ENCODE measurements at regions not wholly inside any gene's neighbourhood (a gene's known extent, or its start where the extent isn't known, plus 50 kb on each side); places are given as distances from the start of the nearest gene placed in this dataset.

- no peak overlapping the region for H3K4me3 ChIP-seq (ENCODE audit: low read depth, low read length)
Observed at GRCh38 chr7:140242057-140243031, 65.6 kb upstream of the KDM7A start.

GRCh38 chr7:140239653-140239935 is 62.8 kb upstream of the KDM7A start:
- H3K4me3 ChIP-seq (ENCODE audit: low read depth, low read length), result no peak overlapping the region

GRCh38 chr7:140238778-140239652 is 62.2 kb upstream of the KDM7A start:
- no peak overlapping the region for H3K4me3 ChIP-seq (ENCODE audit: low read depth, low read length)

GRCh38 chr7:140237390-140237789 is 60.6 kb upstream of the KDM7A start:
- no peak overlapping the region for H3K4me3 ChIP-seq (ENCODE audit: low read depth, low read length)

GRCh38 chr7:140236626-140237025 is 59.8 kb upstream of the KDM7A start:
- H3K4me3 ChIP-seq (ENCODE audit: low read depth, low read length), result no peak overlapping the region

GRCh38 chr7:140235114-140235513 is 58.3 kb upstream of the KDM7A start:
- no peak overlapping the region for H3K4me3 ChIP-seq (ENCODE audit: low read depth, low read length)

GRCh38 chr7:140232957-140233917 is 56.5 kb upstream of the KDM7A start:
- H3K4me3 ChIP-seq (ENCODE audit: low read depth, low read length), result no peak overlapping the region

GRCh38 chr7:140231771-140232491 is 55.1 kb upstream of the KDM7A start:
- H3K4me3 ChIP-seq (ENCODE audit: low read depth, low read length), result peak overlapping the region; percentile 57

GRCh38 chr7:140230861-140231770 is 54.3 kb upstream of the KDM7A start:
- H3K4me3 ChIP-seq (ENCODE audit: low read depth, low read length), result peak overlapping the region; percentile 57

- H3K4me3 ChIP-seq (ENCODE audit: low read depth, low read length), result peak overlapping the region; percentile 57
Observed at GRCh38 chr7:140230516-140230860, 53.7 kb upstream of the KDM7A start.

- H3K4me3 ChIP-seq (ENCODE audit: low read depth, low read length), result peak overlapping the region; percentile 57
Observed at GRCh38 chr7:140229591-140230515, 53.1 kb upstream of the KDM7A start.

GRCh38 chr7:140229101-140229525 is 52.3 kb upstream of the KDM7A start:
- no peak overlapping the region for H3K4me3 ChIP-seq (ENCODE audit: low read depth, low read length)

All from iPS-11a (cell line).